A673 (cell line): ENCODE measurements at regions not wholly inside any gene's neighbourhood (a gene's known extent, or its start where the extent isn't known, plus 50 kb on each side); places are given as distances from the start of the nearest gene placed in this dataset.

Experiments used
- EZH2 ChIP-seq: fragments of 200-600 bp; sonication (generic); IDR thresholded peaks from 2 replicates; pipeline ENCODE4 v1.6.1; 2017; ENCODE audit warnings: borderline replicate concordance, low read depth, mild to moderate bottlenecking, mixed read lengths, antibody characterized with exemption, low read length; ENCODE audit not compliant: poor library complexity, severe bottlenecking
- TF ChIP-seq, protein P1 (sequence below): fragments of 300-800, 200-600 bp; sonication (generic); conservative IDR thresholded peaks from 2 replicates; pipeline ENCODE4 v1.5.1; 2017; ENCODE audit warnings: low read depth, mild to moderate bottlenecking, antibody characterized with exemption, low read length, moderate library complexity, mixed read lengths

DNA sequence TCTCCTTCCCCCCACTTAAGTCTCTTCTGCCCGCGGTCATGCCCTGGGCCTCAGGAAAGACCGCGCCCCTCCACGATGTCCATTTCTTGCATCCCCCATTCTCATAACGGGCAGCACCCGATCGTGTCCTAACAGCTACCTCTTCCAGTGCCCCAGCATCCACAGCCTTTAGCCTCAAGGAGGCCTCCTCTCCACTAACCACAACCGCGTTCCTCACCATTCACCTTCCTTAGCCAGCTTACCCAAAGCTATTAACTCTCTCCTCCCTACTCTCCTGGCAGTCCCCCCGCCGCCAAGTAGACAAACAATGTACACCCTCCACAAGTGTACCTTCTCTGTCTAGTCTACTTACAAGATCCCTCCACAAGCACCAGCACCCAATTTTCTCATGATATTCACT is 58.6 kb upstream of the PAGE5 start:
- TF ChIP-seq, protein P1, sequence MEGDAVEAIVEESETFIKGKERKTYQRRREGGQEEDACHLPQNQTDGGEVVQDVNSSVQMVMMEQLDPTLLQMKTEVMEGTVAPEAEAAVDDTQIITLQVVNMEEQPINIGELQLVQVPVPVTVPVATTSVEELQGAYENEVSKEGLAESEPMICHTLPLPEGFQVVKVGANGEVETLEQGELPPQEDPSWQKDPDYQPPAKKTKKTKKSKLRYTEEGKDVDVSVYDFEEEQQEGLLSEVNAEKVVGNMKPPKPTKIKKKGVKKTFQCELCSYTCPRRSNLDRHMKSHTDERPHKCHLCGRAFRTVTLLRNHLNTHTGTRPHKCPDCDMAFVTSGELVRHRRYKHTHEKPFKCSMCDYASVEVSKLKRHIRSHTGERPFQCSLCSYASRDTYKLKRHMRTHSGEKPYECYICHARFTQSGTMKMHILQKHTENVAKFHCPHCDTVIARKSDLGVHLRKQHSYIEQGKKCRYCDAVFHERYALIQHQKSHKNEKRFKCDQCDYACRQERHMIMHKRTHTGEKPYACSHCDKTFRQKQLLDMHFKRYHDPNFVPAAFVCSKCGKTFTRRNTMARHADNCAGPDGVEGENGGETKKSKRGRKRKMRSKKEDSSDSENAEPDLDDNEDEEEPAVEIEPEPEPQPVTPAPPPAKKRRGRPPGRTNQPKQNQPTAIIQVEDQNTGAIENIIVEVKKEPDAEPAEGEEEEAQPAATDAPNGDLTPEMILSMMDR, result no peak
- TF ChIP-seq EZH2, result no peak
